ENCODE measurements at regions not wholly inside any gene's neighbourhood (a gene's known extent, or its start where the extent isn't known, plus 50 kb on each side); places are given as distances from the start of the nearest gene placed in this dataset.

GRCh38 chr11:95365348-95365747 lies 134.3 kb upstream of the SESN3 start:
- TF ChIP-seq POLR2A (IDR thresholded peaks at IDR 0.05): no peak
- TF ChIP-seq CTCF (IDR thresholded peaks at IDR 0.05): no peak
- no peak for TF ChIP-seq EP300 (IDR thresholded peaks at IDR 0.05)
- no peak for TF ChIP-seq POLR2AphosphoS5 (IDR thresholded peaks at IDR 0.05)
